CD1c-positive myeloid dendritic cell (primary cell): ENCODE measurements at regions not wholly inside any gene's neighbourhood (a gene's known extent, or its start where the extent isn't known, plus 50 kb on each side); places are given as distances from the start of the nearest gene placed in this dataset.
"Not testable (repeated sequence)": the region's sequence is repeated elsewhere in the genome, so short reads cannot be mapped to it uniquely, and the experiment has no call there.

ENCODE experiments used
- DNase-seq: peaks from one replicate; pipeline ENCODE4 v3.0.0-alpha.2; 2016; ENCODE audit errors: extremely low spot score

DNA sequence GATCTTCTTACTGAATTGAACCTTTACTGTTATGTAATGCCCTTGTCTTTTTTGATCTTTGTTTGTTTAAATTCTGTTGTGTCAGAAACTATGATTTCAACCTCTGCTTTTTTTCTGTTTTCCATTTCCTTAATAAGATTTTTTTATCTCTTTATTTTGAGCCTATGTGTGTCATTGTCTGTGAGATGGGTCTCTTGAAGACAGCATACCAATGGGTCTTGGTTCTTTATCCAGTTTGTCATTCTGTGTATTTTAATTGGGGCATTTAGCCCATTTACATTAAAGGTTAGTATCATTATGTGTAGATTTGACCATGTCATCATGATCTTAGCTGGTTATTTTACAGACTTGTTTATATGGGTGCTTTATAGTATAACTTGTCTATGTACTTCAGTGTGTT lies 1803.3 kb downstream of the SLITRK5 start:
- no peak for DNase-seq

DNA sequence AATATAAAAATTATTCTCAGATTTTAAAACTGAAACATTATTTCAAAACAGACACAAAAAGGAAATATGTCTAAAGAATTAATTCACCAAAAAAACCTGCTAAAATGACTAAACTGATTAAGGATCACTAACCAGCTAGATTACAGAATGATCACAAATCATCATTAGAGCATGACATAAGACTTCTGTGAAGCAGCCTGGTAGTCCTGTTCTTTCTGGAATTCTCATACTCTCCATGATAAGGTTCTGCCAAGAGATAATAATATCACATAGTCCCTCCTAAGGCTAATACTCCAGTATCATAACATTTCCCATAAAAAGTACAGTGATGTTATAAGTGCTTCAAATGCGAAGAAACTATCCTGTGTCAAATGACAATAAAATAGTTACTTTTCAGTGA lies 1814.9 kb downstream of the SLITRK5 start:
- no peak for DNase-seq

- DNase-seq: no peak
These were observed 1815.5 kb downstream of the SLITRK5 start for GRCh38 chr13:89486709-89487108.

GRCh38 chr13:89490661-89491060 lies 1819.5 kb downstream of the SLITRK5 start:
- DNase-seq: no peak

DNA sequence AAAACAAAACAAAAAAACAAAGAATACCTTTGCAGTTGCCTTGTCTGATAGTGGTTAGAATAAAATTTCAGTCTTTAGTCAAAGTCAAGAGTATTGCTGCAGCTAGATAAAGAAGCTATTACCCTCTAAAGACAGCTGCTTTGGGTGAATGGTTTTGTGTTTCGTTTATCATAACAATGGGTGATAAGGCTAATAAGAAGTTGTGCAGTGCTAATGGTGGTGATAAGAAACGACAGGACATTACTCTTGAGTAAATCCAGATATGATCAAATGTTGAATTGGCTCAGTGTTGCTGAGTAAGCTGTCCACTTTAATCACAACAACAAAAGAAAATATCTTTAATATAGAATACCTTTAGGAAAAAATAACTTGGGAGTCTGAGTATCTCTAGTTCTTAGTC lies 1825.3 kb downstream of the SLITRK5 start:
- no peak for DNase-seq

DNA sequence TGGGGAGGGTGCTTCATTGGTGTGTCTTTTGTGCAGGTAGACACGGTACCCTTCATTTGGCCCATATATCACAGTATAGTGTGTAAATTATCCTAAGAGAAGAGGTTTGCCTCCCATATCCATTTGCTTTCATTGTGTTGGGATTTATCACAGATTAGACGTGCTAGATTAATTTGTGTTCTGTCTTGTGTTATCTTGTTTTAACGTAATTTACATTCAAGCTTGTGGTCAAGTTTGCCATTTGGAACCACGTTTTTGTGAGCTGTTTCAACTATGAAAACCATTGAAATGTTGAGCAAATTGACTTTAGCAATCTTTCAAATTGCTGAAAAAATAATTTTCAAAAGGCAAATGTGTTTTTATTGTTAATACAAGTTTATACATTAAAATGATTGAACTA lies 1826.5 kb downstream of the SLITRK5 start:
- DNase-seq: no peak

- no peak for DNase-seq
These were observed 1831.1 kb downstream of the SLITRK5 start for GRCh38 chr13:89502286-89502685.

DNA sequence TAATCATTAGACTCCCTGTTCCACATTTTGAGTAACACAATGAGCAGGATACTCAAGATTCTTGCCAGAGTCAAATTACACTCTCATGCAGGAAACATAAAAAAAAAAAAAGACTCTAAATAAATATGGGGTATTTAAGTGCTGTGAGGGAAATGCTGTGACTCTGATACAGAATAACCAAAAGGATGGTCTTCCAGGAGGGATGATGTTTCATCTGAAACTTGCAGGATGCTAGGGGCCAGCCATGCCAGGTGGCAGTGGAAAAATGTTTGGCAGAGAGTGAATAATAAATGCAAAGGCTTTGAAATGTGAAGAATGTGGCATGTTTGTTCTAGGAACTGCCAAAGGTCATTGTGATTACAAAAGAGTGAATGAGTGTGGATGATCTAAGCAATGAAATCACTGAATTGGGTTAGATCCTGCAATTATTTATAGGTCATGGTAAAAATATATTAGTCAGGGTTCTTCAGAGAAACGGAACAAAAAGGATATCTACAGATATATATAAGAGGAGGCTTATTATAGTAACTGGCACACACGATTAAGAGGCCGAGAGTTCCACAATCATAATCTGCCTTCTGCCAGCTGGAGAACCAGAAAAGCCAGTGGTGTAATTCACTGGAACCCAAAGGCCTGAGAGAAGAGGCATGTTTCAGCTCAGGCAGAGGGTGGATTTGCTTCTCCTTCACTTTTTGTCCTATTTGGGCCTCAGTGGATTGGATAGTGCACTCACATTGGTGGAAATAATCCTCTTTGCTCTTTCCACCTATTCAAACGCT lies 1832.8 kb upstream of the MIR17HG start:
- no peak for DNase-seq

DNA sequence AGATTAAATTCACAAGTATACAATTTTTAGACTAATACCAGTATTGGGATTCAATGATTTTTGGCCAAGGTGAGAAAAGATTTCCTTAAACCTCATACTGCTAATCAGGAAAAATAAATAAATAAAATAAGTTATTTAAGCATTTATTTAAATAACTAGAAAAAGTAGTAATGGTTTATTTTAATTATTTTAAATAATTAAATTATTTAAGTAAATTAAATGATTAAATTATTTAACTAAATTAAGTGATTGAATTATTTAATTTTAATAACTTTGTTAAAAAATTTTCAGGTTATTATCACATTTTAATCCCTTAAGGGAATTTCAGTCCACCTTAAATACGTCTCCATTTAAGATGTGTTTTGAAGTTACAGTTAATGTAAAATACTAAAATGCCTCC lies 1831.5 kb upstream of the MIR17HG start:
- DNase-seq: no peak

- no peak for DNase-seq
These were observed 1829.0 kb upstream of the MIR17HG start for GRCh38 chr13:89518289-89519077.

DNA sequence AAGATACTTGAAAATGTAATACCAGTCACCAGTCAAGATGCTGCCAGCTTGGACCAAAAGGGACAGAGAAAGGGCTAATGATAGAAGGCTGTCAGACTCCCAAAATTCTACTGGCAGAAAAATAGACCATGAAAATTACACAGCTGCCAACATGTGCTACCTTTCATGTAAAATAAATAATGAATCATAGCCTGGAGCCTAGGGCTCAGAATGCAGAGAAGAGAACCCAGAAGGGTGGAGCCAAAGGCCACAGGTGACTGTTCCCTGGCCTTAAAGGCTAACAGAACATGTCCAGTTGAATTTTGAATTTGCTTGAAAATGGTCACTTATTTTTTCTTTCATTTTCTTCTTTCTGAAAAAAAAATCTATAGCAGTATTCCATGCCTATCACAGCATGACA lies 1827.0 kb upstream of the MIR17HG start:
- no peak for DNase-seq

- DNase-seq: not testable (repeated sequence)
These were observed 1825.8 kb upstream of the MIR17HG start for GRCh38 chr13:89521672-89522071.

- DNase-seq: no peak
These were observed 1806.1 kb upstream of the MIR17HG start for GRCh38 chr13:89541091-89542030.

DNA sequence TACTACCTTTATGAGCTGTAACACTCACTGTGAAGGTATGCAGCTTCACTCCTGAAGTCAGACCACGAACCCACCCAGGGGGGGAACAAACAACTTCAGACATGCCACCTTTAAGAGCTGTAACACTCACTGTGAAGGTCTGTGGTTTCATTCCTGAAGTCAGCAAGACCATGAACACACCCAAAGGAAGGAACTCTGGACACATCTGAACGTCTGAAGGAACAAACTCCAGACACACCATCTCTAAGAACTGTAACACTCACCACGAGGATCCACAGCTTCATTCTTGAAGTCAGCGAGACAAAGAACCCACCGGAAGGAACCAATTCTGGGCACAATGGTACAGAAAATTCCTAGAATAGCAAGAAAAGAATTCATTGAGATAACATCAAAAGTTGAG lies 1796.5 kb upstream of the MIR17HG start:
- DNase-seq: no peak

DNA sequence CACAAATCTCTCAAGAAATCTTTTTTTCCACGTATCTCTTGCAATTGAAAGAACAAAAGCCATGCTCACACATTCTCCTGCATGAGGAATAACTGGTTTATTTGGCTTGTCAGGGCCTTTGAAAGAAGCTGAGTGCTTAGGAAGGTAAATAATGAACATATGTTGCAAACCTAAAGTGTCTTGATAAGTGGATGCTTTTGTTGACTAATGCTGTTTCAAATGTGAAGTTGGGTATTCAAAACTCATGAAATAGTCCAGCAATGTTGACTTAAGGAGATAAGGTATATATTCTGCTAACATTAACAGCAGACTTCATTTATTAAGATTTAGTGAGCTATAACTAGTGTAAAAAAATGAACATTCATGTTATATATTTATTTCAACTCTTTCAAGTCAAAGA lies 1792.7 kb upstream of the MIR17HG start:
- no peak for DNase-seq

- DNase-seq: no peak
These were observed 1781.9 kb upstream of the MIR17HG start for GRCh38 chr13:89565476-89566100.

- no peak for DNase-seq
These were observed 1780.5 kb upstream of the MIR17HG start for GRCh38 chr13:89567025-89567424.

DNA sequence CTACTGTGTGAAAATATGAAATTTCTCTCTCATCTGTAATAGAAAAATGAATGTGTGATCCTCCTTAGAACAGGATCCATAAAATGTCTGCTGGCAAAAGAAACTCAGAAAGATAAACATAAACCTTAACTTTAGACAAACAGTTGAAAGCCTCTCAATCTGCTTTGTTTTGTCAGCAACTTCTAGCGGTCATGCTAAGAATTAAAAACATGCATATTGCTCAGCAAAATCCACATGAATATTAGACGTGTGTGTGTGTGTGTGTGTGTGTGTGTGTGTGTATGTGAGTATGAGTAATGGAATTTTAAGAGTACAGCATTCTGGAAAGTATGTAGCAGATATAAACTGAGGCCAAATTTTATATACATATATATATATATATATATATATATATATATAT lies 1779.2 kb upstream of the MIR17HG start:
- DNase-seq: no peak

GRCh38 chr13:89568746-89569145 lies 1778.7 kb upstream of the MIR17HG start:
- DNase-seq: no peak

GRCh38 chr13:89571676-89572075 lies 1775.8 kb upstream of the MIR17HG start:
- no peak for DNase-seq

GRCh38 chr13:89574077-89574476 lies 1773.4 kb upstream of the MIR17HG start:
- DNase-seq: no peak

DNA sequence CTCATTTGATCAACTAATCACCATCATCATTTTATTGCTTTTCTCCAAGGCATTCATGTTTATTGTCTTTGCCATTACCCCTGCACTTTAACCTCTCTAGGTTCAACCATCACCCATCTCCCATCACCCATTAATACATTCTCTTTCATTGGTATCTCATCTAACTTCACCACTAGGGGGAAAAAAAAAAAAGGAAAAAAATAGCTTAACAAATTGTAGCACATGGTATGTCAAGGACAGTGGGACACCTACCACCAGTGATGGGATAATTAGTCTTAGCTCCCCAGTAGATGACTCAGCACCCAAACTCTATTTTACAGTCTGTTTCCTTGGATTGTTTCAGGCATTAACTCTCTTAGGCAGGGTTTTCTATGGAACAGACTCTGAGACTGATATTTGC lies 1770.2 kb upstream of the MIR17HG start:
- DNase-seq: no peak
